ENCODE measurements at regions not wholly inside any gene's neighbourhood (a gene's known extent, or its start where the extent isn't known, plus 50 kb on each side); places are given as distances from the start of the nearest gene placed in this dataset.

DNA sequence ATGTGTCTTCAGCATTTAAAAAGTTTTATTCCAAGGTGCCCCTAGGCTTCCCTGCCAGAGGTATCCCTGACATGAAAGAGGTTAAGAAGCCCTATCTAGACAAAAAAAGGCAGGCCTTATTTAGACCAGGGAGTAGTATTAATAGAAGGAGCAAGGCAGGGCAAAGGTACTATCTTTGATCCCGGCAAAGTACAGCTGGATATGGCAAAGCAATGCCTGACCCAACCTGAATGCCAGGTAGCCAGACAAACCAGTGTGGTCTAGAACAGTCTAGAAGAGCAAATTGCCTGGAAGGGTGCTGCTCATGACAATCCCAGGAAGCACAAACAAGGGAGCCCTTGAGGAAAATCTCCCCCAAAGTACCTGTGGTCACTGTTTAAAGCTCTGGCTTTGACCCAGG is 62.6 kb upstream of the SYT13 start:
- TF ChIP-seq, protein P1, sequence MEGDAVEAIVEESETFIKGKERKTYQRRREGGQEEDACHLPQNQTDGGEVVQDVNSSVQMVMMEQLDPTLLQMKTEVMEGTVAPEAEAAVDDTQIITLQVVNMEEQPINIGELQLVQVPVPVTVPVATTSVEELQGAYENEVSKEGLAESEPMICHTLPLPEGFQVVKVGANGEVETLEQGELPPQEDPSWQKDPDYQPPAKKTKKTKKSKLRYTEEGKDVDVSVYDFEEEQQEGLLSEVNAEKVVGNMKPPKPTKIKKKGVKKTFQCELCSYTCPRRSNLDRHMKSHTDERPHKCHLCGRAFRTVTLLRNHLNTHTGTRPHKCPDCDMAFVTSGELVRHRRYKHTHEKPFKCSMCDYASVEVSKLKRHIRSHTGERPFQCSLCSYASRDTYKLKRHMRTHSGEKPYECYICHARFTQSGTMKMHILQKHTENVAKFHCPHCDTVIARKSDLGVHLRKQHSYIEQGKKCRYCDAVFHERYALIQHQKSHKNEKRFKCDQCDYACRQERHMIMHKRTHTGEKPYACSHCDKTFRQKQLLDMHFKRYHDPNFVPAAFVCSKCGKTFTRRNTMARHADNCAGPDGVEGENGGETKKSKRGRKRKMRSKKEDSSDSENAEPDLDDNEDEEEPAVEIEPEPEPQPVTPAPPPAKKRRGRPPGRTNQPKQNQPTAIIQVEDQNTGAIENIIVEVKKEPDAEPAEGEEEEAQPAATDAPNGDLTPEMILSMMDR (conservative IDR thresholded peaks at IDR 0.05; ENCODE audit: low read depth, low read length) = no peak
- DNase-seq (ENCODE audit: low read depth) = no peak

DNA sequence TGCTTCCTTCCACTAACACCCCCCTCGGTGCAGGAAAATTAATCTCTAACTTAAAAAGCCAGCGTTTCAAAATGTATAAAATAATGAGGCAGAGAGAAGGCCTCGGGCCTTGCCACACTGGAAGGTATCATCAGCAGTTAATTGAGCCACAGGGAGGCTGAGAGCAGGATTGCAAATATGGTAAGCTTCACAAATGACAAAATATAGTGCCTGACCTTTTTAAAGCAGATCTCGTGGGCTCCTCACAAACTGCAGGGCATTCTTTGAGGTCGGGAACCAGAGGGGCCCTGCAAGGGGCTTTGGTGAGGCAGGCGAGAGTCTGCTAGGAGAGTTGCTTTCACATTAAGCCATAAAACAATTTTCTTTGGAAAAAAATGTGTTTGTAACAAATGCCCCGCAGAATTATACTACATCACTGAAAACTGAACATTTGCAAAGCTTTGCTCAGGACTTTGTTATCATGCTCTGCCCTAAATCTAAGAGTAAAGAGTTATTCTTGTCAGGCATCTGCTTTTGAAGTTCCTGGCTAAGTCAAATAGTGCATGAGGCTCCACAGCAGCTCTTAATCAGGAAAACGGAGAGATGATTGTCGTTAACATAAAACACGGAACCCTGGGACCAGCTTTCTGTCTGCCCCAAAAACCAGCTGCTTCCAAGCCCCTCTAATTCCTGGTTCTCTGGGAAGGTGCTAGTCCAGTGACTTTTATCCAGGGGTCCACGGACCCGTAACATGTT is 61.4 kb upstream of the SYT13 start:
- DNase-seq (ENCODE audit: low read depth) = no peak
- no peak overlapping the region for H3K4me3 ChIP-seq (ENCODE audit: low read length)
- TF ChIP-seq, protein P1 (conservative IDR thresholded peaks at IDR 0.05; ENCODE audit: low read depth, low read length) = no peak

More for the DNA sequence above, 62.6 kb upstream of the SYT13 start:
- no peak overlapping the region for H3K4me3 ChIP-seq (ENCODE audit: low read length)

DNA sequence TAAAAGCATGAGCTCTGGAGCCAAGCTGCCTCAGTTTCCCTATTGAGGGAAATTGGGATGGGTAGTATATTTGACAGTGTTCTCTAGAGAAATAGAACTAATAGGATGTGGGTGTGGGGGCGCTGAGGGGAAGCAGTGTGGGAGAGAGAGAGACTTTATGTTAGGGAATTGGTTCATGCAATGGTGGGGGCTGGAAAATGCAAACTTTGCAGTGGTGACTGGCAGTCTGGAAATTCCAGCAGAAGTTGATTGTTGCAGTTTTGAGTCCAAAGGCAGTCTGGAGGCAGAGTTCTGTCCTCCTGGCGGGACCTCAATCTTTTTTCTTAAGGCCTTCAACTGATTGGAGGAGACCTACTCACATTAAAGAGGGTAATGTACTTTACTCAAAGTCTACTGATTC is 59.4 kb upstream of the SYT13 start:
- TF ChIP-seq, protein P1 (conservative IDR thresholded peaks at IDR 0.05; ENCODE audit: low read depth, low read length) = no peak

DNA sequence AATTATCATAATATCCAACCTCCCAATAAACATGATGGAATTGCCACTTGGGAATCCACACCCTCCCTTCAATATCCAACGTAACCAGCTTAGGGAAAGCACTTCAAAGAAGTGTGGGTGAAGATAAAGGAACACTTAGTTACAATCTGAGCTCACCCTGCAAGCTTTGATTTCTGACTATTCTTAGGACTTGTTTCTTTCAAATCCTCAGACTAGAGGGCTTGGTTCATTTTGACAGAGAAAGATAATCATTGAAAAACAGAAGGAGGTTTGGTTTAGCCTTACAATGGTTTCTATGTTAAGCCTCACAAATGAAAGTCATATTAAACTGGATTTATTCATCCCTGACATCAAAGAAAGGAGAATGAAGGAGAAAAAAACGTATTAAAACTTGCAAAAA is 57.9 kb upstream of the SYT13 start:
- no peak overlapping the region for H3K4me3 ChIP-seq (ENCODE audit: low read length)
- TF ChIP-seq, protein P1 (conservative IDR thresholded peaks at IDR 0.05; ENCODE audit: low read depth, low read length) = no peak
- no peak for DNase-seq (ENCODE audit: low read depth)

More for the DNA sequence above, 59.4 kb upstream of the SYT13 start:
- no peak for DNase-seq (ENCODE audit: low read depth)
- no peak overlapping the region for H3K4me3 ChIP-seq (ENCODE audit: low read length)

DNA sequence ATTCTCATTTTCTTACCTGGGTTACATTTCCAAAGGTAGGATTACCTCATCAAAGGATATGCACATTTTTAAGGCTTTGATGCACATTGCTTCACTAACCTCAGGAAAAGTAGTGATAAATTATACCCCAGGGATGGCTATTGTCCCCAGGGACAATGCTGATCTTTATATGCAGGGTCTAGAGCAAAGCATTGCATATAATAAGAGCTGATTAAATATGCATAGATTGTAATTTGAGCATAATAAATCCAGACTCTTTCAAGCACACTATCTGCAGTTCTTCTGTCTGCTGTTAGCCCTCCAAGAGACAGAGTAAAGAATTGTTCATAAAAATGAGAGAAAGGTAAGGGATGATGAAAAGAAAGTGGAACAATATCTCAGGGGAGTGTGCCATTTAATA is 57.3 kb upstream of the SYT13 start:
- TF ChIP-seq, protein P1 (conservative IDR thresholded peaks at IDR 0.05; ENCODE audit: low read depth, low read length) = no peak
- no peak overlapping the region for H3K4me3 ChIP-seq (ENCODE audit: low read length)
- DNase-seq (ENCODE audit: low read depth) = no peak

DNA sequence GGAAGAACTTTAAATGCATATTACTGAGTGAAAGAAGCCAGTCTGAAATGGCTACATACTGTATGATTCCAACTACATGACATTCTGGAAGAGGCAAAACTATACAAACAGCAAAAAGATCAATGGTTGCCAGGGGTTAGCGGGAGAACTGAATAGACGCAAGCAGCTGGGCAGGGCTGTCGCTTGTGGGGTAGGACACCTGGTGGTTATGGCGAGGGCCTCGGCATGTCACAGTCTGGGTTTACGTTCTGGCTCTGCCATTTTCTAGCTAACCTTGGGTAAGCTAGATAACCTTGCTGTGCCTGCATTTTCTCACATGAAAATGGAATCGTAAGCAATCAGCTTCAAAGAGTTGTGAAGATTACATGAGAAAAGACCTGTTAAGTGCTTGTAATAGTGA is 55.2 kb upstream of the SYT13 start:
- no peak overlapping the region for H3K4me3 ChIP-seq (ENCODE audit: low read length)
- TF ChIP-seq, protein P1 (conservative IDR thresholded peaks at IDR 0.05; ENCODE audit: low read depth, low read length) = no peak

More for the DNA sequence above, 55.2 kb upstream of the SYT13 start:
- DNase-seq (ENCODE audit: low read depth) = no peak

All from retinal pigment epithelial cell (primary cell).